ENCODE measurements at regions not wholly inside any gene's neighbourhood (a gene's known extent, or its start where the extent isn't known, plus 50 kb on each side); places are given as distances from the start of the nearest gene placed in this dataset.

DNA sequence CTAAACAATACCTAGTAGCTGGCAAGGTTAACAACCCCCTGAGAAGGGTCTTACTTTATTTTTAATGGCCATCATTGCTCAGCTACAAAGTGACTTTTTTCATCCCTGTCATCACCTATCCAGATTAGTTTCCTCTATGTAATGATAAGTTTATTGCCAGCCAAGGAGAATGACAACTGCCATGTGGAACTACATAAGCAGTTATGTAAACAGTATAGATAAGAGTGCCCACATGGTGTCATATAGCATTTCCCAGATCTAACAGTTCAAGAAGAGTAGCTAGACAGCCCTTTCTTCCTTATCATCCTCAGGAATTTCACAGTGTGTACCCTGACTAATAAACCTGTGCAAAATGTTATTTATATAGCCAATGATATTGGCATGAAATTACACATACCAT lies 240.2 kb upstream of the PIK3C3 start:
- no peak for TF ChIP-seq POLR2A (IDR thresholded peaks at IDR 0.05; ENCODE audit: extremely low read depth, insufficient read length)
- TF ChIP-seq MYC (IDR thresholded peaks at IDR 0.05; ENCODE audit: low read depth, low read length), result no peak
- TF ChIP-seq, protein P1, sequence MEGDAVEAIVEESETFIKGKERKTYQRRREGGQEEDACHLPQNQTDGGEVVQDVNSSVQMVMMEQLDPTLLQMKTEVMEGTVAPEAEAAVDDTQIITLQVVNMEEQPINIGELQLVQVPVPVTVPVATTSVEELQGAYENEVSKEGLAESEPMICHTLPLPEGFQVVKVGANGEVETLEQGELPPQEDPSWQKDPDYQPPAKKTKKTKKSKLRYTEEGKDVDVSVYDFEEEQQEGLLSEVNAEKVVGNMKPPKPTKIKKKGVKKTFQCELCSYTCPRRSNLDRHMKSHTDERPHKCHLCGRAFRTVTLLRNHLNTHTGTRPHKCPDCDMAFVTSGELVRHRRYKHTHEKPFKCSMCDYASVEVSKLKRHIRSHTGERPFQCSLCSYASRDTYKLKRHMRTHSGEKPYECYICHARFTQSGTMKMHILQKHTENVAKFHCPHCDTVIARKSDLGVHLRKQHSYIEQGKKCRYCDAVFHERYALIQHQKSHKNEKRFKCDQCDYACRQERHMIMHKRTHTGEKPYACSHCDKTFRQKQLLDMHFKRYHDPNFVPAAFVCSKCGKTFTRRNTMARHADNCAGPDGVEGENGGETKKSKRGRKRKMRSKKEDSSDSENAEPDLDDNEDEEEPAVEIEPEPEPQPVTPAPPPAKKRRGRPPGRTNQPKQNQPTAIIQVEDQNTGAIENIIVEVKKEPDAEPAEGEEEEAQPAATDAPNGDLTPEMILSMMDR (IDR thresholded peaks at IDR 0.05; ENCODE audit: low read depth, low read length), result no peak
- TF ChIP-seq, protein P2, sequence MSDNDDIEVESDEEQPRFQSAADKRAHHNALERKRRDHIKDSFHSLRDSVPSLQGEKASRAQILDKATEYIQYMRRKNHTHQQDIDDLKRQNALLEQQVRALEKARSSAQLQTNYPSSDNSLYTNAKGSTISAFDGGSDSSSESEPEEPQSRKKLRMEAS (IDR thresholded peaks at IDR 0.05; ENCODE audit: low read depth, low read length), result no peak
